HG02852 (cell line): ENCODE measurements at regions not wholly inside any gene's neighbourhood (a gene's known extent, or its start where the extent isn't known, plus 50 kb on each side); places are given as distances from the start of the nearest gene placed in this dataset.
A peak's percentile ranks its signal among the peaks of the same experiment; 100 is the strongest.
"Not testable (repeated sequence)": the region's sequence is repeated elsewhere in the genome, so short reads cannot be mapped to it uniquely, and the experiment has no call there.

Experiments
- ATAC-seq: cut with Tn5 transposase; IDR thresholded peaks from one replicate; pipeline ENCODE4 v1.9.1; 2021; ENCODE audit warnings: mild to moderate bottlenecking, moderate library complexity; ENCODE audit not compliant: unreplicated experiment

DNA sequence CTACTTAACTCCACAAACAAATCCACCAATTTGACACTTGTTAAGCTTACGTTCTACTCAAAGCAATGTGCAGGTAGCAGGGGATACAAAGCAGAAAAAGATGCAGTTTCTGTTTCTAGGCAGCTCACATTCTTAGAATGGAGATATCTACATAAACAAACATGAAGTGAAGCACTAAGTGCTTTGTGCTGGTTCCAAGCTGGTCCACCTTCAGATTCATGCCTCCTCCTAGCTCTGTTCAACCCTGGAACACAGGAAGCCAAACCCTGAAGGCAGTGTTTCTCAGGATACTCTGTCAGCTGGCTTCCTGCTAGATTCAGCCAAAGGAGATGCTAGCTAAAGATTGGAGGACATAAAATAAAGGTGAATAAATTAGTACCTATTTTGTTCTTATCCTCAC is 55.3 kb upstream of the NOL4 start:
- no peak for ATAC-seq

DNA sequence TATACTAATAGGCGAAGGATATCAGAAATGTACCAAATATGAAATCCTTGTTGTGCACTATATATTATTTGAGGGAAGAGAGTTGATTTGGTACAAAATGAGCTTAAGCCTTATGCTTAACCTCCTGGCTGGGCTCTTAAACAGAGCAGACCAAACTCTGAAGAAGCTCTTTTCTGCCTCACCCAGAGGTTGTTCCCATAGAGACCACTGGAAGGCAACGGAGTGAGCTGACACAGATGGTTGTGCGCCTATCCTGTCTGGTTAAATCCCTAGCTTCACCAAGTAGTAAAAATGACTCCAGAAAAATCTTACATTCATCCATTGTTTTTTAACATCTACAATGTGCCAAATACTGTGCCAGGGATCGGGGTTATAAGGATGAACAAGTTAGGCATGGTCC is 55.9 kb upstream of the NOL4 start:
- no peak for ATAC-seq

DNA sequence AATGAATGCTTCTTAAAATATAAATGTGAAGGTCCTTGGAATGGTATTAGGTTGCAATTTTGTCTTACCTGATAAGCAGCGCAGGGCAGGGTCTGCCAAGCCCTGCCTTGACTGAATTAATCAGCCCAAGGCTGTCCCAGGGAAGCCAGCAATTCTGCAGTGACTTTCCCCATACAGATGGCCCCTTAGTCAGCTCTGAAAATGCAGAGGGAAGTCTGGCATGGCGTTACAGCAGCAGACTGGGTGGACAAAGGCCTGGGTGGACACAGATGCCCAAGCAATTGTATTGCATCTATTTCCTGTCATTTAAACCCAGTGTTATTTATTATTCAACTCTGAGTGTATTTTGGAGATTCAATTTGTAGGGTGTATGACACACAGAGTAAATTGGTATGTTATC is 56.6 kb upstream of the NOL4 start:
- no peak for ATAC-seq

DNA sequence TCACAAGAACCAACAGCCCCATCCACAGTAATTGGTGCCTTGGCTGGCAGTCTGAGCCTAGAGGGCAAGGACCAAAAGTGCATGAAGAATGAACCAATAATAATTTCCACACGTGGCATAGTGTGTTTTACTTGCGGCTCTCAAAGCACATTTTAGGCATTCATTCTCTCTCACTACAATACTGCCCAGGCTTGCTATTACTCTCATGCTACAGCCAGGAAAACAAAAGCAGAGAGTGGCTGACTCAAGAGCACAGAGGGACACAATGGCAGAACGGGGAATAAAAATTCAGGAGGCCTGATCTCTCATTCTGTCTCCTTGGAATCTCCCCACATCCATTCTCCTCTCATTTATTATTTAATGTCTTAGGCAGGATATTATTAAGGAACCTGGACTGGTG is 57.0 kb upstream of the NOL4 start:
- ATAC-seq: no peak

DNA sequence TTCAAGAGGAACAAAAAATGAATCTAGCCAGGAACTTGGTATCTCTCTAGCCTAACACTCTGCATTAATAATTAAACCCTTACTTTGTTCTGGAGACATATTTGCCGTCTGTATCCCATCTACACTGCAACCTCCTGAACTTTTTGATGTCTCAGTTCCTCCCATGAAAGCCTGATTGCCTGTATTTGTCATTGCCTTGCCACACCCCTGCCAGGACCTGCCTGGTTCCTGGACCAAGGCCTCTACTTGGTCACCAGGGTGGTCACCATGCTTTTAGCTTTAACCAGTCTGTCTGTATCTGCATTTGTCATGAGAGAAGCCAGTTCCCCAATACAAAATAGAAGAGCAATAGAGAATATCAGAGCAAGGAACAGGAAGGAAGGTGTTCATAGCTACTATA is 58.8 kb upstream of the NOL4 start:
- ATAC-seq: no peak

DNA sequence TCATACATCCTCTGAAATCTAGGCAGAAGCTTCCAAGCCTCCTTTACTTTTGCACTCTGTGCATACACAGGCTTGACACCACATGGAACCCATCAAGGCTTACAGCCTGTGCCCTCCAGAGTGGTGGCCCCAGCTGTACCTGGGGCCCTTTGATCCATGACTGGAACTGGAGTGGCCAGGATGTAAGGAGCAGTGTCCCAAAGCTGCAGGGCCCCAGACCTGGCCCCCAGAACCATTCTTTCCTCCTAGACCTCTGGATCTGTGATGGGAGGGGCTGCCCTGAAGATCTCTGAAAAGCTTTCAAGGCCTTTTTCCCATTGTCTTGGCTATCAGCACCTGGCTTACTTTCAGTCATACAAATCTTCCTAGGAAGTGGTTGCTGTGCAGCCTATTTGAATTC is 63.1 kb upstream of the NOL4 start:
- no peak for ATAC-seq

DNA sequence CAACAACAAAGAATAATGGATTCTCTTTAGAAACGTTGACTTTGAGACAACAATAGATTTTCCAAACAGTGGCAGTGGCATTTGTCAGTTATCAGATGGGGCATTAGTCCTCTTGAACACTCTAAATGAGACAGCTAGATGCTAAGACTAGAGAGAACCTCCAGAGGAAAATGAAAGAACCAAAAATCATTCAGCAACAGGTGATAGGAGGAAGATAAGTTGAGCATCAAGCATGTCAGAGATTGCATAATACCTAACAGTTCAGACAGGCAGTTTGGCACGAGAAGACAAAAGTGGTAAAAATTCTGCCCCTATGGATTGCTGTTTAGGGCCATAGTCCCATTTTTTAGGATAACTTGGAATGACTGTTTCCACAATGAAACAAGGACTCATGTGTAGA is 67.9 kb upstream of the NOL4 start:
- no peak for ATAC-seq

DNA sequence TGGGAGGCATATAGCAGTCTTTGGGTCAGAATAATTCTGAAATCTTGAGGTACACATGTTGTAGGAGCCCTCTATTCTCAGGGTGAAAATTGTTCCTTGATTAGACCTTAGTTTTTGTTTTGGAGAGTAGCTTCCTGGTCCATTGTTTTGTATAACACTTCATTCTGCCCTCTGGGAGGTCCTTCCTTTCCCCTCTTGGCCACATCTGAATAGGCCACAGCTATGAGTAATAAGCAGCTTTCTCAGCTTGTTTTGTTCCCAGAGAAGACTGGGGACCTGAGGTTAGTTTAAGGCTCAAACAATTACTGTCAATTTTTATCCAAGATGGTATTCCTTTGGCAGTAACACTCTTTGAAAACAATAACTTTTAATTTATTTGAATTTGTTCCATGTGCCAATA is 72.6 kb upstream of the NOL4 start:
- no peak for ATAC-seq

DNA sequence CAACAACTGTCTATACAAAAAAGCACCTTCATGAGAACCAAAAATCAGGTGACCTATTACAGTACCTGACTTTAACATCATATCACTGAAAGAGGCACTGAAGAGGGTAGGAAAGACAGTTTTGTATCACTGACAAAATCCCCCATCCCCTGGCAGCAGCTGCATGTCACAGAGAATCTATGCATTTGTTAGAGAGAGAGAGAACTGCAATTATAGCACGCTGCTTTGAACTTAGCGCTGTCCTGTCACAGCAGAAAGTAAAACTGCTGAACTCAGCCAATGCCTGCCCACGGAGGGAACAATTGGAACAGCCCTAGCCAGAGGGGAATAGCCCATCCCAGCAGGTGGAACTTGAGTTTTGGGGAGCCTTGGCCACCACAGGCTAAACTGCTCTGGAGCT is 75.1 kb upstream of the NOL4 start:
- ATAC-seq: no peak

DNA sequence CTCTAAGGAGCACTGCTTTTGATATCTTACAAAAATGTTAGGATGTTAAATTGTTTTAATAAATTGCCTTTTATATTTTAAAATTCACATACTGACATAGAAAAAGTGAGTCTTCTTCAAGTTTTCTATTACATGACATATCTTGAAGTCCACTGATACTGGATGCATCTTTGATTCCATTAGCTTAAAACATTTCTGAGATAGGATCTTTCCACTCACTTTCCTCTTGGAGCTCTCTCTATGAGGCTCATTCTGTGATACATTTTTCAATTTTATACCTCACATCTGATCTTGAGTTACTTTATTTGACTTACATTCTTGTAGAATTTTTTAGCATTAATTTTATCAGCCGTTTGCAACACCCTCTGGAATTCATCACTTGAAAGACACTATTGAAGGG is 86.8 kb upstream of the NOL4 start:
- no peak for ATAC-seq

DNA sequence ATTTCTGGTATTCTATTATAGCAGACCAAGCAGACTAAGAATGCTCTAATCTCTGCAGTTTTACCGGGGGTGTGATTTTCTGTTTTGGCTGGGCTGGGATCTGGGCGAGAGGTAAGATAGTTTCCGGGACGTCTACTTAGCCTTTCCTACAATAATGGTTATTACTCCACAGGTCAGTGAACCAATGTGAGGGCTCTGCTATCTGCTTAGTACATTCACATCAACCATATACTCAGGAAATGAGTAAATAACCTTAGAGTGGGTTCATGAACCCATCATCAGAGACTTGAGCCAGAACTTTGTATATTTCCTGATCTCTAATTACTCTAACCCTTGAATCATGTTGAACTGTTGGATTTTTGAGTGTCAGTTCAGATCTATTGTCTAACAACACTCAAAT is 90.1 kb upstream of the NOL4 start:
- ATAC-seq: no peak

DNA sequence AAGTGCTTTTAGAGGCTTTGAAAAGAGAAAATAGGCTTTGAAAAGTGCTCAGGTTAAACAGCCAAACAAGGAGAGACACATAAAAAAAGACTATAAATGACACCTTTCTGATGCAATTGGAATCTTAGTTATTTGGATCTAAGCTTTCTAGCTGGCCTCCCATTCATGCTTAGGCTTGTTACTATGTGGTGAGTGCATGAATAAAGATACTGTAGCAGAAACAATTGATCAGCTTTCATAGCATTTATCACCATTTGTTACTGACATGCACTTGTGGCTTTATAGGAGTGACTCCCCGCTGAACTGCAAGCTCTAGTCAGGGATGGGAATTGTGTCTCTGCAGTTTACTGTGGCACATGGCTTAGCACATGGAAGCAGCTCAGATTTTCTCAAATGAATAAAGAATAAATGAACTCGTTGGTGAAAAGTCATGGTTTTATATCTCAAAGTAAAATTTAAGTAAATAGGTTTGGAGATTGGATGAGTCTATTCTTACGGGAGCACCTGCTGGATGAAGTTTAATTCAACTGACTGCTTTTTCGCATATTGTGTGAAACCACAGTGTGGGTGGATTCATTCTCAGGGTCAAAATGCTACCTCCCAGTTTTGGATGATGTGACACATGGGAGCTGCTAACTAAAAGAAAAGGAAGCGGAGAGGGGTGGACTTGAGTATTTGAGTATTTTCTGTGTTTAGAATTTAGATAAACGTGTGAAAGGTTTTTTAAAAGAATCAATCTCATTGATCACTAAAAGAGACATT is 91.1 kb upstream of the NOL4 start:
- no peak for ATAC-seq

DNA sequence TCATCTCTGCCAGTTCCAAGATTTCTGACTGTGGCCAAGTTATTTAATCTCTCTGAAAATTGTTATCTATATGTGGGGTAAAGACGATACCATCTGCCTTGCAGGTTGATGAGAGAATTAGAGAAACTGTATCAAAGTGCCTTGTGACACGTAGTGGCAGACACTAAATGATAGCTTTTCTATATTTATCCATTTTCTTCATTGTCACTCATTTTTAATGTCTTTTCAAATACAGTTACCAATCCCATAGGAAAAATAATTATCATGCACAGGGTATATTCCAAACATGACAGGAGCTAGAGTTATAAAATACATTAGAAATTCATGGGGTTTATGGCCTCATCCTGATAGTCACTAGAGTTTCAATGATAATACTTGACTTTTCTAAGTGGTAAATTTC is 95.6 kb upstream of the NOL4 start:
- ATAC-seq: no peak

DNA sequence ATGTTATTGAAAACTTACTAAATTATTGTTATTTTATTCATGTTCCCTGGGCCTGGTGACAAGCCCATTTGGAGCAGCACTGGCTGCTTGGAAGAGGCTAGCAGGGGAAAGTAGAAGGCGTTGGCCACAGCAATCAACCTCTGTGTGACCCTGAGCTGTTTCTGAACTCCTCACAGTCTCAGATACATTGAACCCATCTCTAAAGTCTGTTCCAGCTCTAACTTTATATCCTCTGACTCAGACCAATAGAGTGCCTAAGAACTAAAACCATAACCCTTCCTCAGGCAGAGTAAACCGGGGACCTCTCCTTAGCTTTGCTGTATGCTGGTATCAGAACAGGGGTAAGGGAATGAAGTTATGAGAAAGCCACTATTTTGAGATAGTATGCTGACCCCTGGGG is 96.4 kb upstream of the NOL4 start:
- ATAC-seq: peak; percentile 82

DNA sequence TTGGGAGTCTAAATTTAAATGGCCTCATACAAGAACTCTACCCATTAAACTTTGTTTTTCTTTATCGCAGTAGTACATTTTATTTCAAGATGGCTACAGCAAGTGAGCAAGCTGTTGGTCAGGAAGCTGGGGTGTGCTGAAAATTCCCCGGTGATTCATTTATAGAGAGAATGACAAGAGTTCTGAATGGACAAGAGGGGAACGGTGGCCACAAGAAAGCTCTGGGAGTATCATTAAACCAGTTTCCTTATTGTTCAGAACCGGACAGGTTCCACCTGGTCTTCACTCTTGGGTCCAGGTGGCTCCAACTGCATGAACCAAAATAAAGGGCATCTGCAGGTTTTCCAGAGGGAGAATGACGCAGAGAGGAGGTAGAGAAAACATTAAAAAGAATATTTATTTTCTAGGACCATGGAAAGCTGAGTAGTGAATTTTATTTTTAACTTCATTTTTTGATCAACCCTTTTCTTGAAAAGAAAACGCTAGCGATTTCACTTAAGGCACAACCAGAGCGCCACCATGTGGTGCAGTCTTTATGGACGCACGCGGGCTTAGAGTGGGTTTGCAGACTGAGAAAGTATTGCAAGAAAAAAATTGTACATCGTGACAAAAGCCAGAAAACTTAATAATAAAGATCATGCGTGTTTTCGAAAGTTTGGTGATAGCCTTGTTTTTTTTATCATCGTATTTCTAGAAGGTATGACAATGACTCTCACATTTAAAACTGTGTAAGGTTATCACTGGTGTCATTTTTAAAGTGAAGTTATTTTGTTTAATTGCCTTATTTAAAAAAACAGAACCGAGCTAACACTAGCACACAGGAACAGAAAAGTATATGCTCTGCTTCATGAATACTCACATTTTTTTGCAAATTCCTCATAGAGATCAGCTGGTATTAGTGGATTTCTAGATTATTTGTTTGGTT is 97.9 kb upstream of the NOL4 start:
- peak; percentile 59 for ATAC-seq

DNA sequence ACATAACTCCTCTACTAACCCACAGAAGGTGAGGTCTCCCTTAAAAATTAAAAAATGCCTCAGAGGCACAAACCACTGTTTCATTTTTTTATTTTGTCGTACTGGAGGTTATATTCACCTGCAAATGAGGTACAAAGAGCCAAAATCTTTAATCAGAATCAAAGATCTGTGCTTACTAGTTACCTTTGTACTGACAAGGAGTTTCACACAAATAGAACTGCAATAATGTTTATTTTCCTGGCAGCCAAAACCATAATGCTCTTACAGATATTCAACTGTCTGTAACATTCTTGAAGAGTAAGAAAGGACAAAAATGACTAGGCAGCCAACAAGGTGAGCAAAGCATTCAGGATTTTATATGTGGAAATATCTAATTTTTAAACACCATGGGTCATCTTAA is 105.1 kb upstream of the NOL4 start:
- no peak for ATAC-seq

DNA sequence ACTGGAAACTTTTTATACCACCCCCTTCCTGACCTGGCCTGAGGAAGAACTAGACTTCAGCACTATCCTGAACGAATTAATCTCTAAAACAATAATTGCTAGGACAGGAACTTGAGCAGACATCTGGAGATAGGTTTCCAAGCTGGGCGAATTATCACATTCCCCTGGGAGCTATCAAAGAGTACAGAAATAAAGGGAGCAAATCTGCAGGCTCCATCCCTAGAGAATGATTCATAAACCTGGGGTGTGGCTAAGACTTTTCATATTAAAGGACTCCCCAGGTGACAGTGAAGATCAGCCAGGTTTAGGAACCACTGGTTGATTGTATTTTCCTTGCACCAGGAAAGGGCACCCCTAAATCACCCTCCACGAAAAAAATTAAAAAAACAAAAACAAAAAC is 105.6 kb upstream of the NOL4 start:
- no peak for ATAC-seq

DNA sequence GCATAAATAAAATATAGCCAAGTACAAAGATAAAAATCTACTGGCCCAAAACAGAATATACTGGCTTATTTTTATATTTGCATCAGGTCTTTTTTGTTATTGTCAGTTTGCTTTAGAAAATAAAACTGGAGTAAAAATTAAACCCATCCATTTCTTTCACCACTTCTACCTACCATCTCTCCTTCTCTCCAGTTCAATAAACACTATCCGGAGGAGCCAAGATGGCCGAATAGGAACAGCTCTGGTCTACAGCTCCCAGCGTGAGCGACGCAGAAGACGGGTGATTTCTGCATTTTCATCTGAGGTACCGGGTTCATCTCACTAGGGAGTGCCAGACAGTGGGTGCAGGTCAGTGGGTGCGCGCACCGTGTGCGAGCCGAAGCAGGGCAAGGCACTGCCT is 106.2 kb upstream of the NOL4 start:
- ATAC-seq: not testable (repeated sequence)

DNA sequence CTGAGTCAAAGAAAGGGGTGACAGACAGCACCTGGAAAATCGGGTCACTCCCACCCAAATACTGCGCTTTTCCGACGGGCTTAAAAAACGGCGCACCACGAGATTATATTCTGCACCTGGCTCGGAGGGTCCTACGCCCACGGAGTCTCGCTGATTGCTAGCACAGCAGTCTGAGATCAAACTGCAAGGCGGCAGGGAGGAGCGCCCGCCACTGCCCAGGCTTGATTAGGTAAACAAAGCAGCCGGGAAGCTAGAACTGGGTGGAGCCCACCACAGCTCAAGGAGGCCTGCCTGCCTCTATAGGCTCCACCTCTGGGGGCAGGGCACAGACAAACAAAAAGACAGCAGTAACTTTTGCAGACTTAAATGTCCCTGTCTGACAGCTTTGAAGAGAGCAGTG is 106.6 kb upstream of the NOL4 start:
- not testable (repeated sequence) for ATAC-seq

DNA sequence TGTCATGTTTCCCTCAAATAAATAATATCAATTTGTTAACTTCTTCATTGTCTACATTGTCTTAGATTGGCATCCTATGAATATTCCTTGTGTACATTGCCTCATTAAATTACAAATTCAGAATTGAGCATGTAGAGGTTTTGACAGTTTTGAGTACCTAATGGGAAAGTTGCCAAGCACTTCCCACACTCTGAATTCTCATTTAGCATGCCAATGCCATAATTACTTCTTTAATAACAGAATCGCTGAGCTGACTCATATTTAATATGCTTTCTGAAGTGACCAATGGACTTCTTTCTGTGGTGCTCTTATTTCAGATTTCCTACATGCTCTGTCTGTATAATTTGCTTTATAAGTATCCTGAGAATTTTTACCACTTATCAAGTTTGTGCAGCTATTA is 114.4 kb upstream of the NOL4 start:
- ATAC-seq: no peak

DNA sequence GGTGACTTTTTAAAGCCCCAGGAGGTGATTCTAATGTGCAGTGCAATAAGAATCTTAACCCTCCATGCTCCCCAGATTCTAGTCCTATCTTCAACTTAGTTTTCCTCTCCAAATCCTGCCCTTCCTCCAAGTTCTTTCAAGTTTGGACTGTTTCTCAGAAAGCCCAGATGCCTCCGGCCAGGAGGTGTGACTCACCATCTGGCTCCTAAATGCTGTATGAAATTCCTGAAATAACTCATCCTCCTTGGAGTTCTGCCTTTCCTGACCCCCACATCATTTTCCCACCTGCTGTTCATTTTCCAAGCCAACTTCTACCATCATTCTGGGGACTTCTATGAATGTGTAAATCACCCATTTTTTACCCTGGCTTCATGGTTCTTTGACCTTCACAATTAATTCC is 118.2 kb upstream of the NOL4 start:
- ATAC-seq: no peak

DNA sequence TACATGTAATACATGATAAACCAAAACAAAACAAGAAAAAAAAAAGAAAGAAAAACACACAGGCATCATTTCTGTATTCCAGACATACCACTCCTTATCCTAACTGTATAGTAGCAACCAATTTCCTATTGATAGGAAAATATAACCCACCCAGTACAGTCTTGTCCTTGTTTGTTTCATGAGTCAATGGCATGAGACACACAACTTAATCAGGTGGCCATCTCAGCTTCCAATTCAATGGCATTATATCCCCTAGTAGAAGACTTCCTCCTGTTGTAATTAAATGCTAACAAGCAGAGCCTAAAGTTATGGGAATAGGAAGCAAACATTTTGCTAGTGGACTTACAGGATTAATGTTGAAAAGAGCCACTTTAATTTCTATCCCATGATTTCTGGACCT is 121.0 kb upstream of the NOL4 start:
- ATAC-seq: no peak
